ENCODE measurements at regions not wholly inside any gene's neighbourhood (a gene's known extent, or its start where the extent isn't known, plus 50 kb on each side); places are given as distances from the start of the nearest gene placed in this dataset.

- no peak for DNase-seq (ENCODE audit: low spot score)
- TF ChIP-seq, protein P1, sequence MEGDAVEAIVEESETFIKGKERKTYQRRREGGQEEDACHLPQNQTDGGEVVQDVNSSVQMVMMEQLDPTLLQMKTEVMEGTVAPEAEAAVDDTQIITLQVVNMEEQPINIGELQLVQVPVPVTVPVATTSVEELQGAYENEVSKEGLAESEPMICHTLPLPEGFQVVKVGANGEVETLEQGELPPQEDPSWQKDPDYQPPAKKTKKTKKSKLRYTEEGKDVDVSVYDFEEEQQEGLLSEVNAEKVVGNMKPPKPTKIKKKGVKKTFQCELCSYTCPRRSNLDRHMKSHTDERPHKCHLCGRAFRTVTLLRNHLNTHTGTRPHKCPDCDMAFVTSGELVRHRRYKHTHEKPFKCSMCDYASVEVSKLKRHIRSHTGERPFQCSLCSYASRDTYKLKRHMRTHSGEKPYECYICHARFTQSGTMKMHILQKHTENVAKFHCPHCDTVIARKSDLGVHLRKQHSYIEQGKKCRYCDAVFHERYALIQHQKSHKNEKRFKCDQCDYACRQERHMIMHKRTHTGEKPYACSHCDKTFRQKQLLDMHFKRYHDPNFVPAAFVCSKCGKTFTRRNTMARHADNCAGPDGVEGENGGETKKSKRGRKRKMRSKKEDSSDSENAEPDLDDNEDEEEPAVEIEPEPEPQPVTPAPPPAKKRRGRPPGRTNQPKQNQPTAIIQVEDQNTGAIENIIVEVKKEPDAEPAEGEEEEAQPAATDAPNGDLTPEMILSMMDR (IDR thresholded peaks at IDR 0.05; ENCODE audit: borderline replicate concordance, control extremely low read depth, extremely low read depth, insufficient read depth, missing control alignments), result no peak
- in situ Hi-C loops (cut with MboI; ENCODE audit: low sequenced_read_pairs, unreplicated experiment), result no loop called here
Measured at GRCh38 chr2:4869154-4869553, 823.0 kb upstream of the SOX11 start.

GRCh38 chr2:4873364-4873763 lies 818.8 kb upstream of the SOX11 start:
- in situ Hi-C loops (cut with MboI; ENCODE audit: low sequenced_read_pairs, unreplicated experiment), result no loop called here

GRCh38 chr2:4873876-4874593 lies 818.1 kb upstream of the SOX11 start:
- in situ Hi-C loops (cut with MboI; ENCODE audit: low sequenced_read_pairs, unreplicated experiment), result no loop called here
- TF ChIP-seq, protein P1 (IDR thresholded peaks at IDR 0.05; ENCODE audit: borderline replicate concordance, control extremely low read depth, extremely low read depth, insufficient read depth, missing control alignments), result no peak
- no peak for DNase-seq (ENCODE audit: low spot score)

More at GRCh38 chr2:4873364-4873763, 818.8 kb upstream of the SOX11 start:
- no peak for DNase-seq (ENCODE audit: low spot score)
- TF ChIP-seq, protein P1 (IDR thresholded peaks at IDR 0.05; ENCODE audit: borderline replicate concordance, control extremely low read depth, extremely low read depth, insufficient read depth, missing control alignments), result no peak

DNA sequence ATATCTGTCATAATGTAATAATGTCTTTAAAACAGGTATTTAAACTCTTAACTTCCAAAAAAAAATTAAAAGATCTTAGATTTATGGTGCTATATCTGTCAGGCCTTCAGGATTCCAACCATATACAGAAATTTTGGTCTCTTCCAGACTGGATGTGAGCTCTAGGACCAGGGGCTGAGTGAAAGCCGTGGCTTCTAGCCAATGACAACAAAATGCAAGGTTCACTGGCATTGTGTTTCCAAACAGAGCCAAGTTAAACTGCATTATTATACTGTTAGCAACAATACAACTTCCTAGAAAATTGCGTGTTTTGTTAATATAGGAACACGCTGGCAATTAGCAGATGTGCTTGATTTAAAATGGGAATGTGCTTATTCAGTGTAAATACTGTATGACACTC lies 809.8 kb upstream of the SOX11 start:
- TF ChIP-seq, protein P1 (IDR thresholded peaks at IDR 0.05; ENCODE audit: borderline replicate concordance, control extremely low read depth, extremely low read depth, insufficient read depth, missing control alignments), result no peak
- in situ Hi-C loops (cut with MboI; ENCODE audit: low sequenced_read_pairs, unreplicated experiment), result no loop called here
- no peak for DNase-seq (ENCODE audit: low spot score)

DNA sequence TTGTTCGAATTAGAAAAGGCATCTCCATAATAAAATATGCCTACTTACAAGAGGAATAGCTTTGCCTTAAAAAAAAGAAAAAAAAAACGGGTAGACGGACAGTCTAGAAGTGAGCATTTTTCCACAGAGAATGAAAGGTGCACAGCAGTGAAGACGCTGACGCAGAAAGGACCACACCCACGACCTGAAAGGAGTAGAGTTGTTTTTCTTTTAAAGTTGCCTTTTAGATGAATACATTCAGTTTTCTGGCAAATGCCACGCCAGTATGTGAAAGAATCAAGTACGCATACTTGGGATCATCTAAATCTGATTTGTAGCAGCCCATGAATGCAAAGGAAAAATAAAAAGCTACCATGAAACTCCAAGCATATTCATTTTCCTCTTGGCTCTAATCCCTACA lies 809.2 kb upstream of the SOX11 start:
- DNase-seq (ENCODE audit: low spot score), result no peak
- in situ Hi-C loops (cut with MboI; ENCODE audit: low sequenced_read_pairs, unreplicated experiment), result no loop called here
- TF ChIP-seq, protein P1 (IDR thresholded peaks at IDR 0.05; ENCODE audit: borderline replicate concordance, control extremely low read depth, extremely low read depth, insufficient read depth, missing control alignments), result no peak

DNA sequence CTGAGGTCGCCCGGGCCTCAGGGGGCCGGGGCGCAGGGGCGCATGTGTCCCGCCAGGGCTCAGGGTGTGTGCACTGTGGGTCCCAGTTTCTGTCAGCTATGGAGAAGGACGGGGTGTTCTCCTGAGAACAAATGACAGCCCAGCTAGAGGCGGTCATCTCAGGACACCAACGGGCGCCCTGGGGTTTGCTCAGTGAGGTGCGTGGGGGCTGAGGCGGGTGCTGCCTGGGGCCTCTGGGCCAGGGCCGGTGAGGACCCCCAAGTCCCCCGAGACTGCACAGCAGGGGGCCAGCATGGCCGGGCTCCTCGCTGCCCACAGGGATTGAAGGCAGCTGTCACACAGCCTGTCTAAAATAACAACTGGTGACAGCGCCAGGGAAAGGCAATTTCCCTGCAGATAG lies 808.8 kb upstream of the SOX11 start:
- no peak for DNase-seq (ENCODE audit: low spot score)
- in situ Hi-C loops (cut with MboI; ENCODE audit: low sequenced_read_pairs, unreplicated experiment), result no loop called here

More for the DNA sequence above, 808.8 kb upstream of the SOX11 start:
- TF ChIP-seq, protein P1 (IDR thresholded peaks at IDR 0.05; ENCODE audit: borderline replicate concordance, control extremely low read depth, extremely low read depth, insufficient read depth, missing control alignments), result no peak
